ENCODE measurements at regions not wholly inside any gene's neighbourhood (a gene's known extent, or its start where the extent isn't known, plus 50 kb on each side); places are given as distances from the start of the nearest gene placed in this dataset.

DNA sequence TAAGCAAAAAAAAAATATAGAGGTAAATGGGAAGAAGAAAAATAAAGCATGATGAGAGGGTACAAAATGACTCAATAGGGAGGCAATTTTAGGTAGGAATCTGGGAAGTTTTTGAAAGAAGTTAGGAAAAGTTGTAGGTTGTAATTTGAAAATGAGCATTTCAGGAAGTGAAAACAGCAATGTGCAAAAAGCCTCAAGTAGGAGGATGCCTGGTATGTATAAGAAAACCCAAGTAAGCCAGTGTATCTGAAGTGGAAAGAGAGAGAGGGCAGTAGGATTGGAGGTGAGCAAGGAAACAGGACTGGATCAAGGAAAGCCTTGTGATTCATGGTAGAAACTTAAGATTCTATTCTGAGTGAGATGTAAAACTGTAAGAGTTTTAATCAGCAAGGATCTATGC lies 121.6 kb upstream of the SPRY2 start:
- H3K27me3 ChIP-seq (ENCODE audit: control insufficient read depth, insufficient read depth, low read length), result no peaks in the 10 kb centered on the region
- no peak for DNase-seq
- H3K4me1 ChIP-seq (ENCODE audit: control insufficient read depth in 2 of 3, insufficient read depth in 2 of 3, low read depth in 1 of 3, low read length in 3 of 3), result no peaks in the 10 kb centered on the region
- no peak for TF ChIP-seq CTCF (IDR thresholded peaks at IDR 0.05; ENCODE audit: borderline replicate concordance, extremely low read depth, insufficient read depth)
- intact Hi-C loops (cut with DNase I), result no loop called here
- no peak overlapping the region for H3K4me3 ChIP-seq (ENCODE audit: low read length in 3 of 3)
- no peak for FAIRE-seq
- H3K27ac ChIP-seq (ENCODE audit: low read depth in 2 of 2, low read length in 2 of 2), result no peak overlapping the region
- no peaks in the 10 kb centered on the region for H3K36me3 ChIP-seq (ENCODE audit: control insufficient read depth in 2 of 3, insufficient read depth in 3 of 3, low read length in 3 of 3)
- no peaks in the 10 kb centered on the region for H3K9me3 ChIP-seq (ENCODE audit: control insufficient read depth in 2 of 3, insufficient read depth in 1 of 3, low read length in 3 of 3)
- no peak overlapping the region for H3K9ac ChIP-seq (ENCODE audit: low read length in 3 of 3)

DNA sequence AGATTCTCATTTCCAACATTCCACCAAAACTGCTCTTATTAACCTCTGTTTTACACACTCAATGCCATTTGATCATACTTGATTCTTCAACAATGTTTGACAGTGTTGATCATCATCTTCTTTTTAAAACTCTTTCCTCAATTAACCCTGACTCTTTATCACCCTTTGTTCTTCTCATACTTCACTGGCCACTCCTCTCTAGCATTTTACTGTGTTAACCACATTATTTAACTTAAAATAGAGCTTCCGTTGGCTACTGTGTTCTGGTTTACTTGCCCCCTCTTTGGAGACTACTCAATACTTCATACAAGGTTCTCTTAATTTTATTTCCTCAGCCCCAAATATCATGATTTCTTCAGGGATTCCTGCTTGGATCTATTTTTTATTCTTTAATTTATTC lies 121.1 kb upstream of the SPRY2 start:
- H3K4me3 ChIP-seq (ENCODE audit: low read length in 3 of 3), result no peak overlapping the region
- H3K4me1 ChIP-seq (ENCODE audit: control insufficient read depth in 2 of 3, insufficient read depth in 2 of 3, low read depth in 1 of 3, low read length in 3 of 3), result no peaks in the 10 kb centered on the region
- intact Hi-C loops (cut with DNase I), result no loop called here
- no peaks in the 10 kb centered on the region for H3K36me3 ChIP-seq (ENCODE audit: control insufficient read depth in 2 of 3, insufficient read depth in 3 of 3, low read length in 3 of 3)
- H3K9ac ChIP-seq (ENCODE audit: low read length in 3 of 3), result no peak overlapping the region
- H3K27me3 ChIP-seq (ENCODE audit: control insufficient read depth, insufficient read depth, low read length), result no peaks in the 10 kb centered on the region
- no peak for TF ChIP-seq CTCF (IDR thresholded peaks at IDR 0.05; ENCODE audit: borderline replicate concordance, extremely low read depth, insufficient read depth)
- DNase-seq, result no peak
- H3K9me3 ChIP-seq (ENCODE audit: control insufficient read depth in 2 of 3, insufficient read depth in 1 of 3, low read length in 3 of 3), result no peaks in the 10 kb centered on the region
- no peak overlapping the region for H3K27ac ChIP-seq (ENCODE audit: low read depth in 2 of 2, low read length in 2 of 2)
- no peak for FAIRE-seq

- Histone ChIP-seq H3K9ac (ENCODE audit: low read length in 3 of 3) (no peak overlapping the region), H3K4me1 (ENCODE audit: control insufficient read depth in 2 of 3, insufficient read depth in 2 of 3, low read depth in 1 of 3, low read length in 3 of 3) (no peaks in the 10 kb centered on the region), H3K4me3 (ENCODE audit: low read length in 3 of 3) (no peak overlapping the region), H3K27ac (ENCODE audit: low read depth in 2 of 2, low read length in 2 of 2) (no peak overlapping the region), H3K27me3 (ENCODE audit: control insufficient read depth, insufficient read depth, low read length) (no peaks in the 10 kb centered on the region), H3K36me3 (ENCODE audit: control insufficient read depth in 2 of 3, insufficient read depth in 3 of 3, low read length in 3 of 3) (no peaks in the 10 kb centered on the region), H3K9me3 (ENCODE audit: control insufficient read depth in 2 of 3, insufficient read depth in 1 of 3, low read length in 3 of 3) (no peaks in the 10 kb centered on the region)
- FAIRE-seq, result no peak
- no peak for TF ChIP-seq CTCF (IDR thresholded peaks at IDR 0.05; ENCODE audit: borderline replicate concordance, extremely low read depth, insufficient read depth)
- DNase-seq, result no peak
- intact Hi-C loops (cut with DNase I), result no loop called here
Measured at GRCh38 chr13:80458543-80458942, 117.6 kb upstream of the SPRY2 start.

DNA sequence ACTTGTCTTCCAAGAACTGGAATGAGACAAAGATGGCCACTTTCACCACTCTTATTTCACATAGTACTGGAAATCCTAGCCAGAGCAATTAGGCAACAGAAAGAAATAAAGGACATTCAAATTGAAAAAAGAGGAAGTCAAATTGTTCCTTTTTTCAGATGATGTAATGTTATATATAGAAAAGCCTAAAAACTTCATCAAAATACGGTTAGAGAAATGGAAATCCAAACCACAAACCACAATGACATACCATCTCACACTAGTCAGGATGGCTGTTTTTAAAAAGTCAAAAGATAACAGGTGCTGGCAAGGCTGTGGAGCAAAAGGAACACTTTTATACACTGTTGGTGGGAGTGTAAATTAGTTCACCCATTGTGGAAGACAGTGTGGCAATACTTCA lies 113.3 kb upstream of the SPRY2 start:
- Histone ChIP-seq H3K9ac (ENCODE audit: low read length in 3 of 3) (no peak overlapping the region), H3K4me1 (ENCODE audit: control insufficient read depth in 2 of 3, insufficient read depth in 2 of 3, low read depth in 1 of 3, low read length in 3 of 3) (no peaks in the 10 kb centered on the region), H3K36me3 (ENCODE audit: control insufficient read depth in 2 of 3, insufficient read depth in 3 of 3, low read length in 3 of 3) (no peaks in the 10 kb centered on the region), H3K27me3 (ENCODE audit: control insufficient read depth, insufficient read depth, low read length) (no peaks in the 10 kb centered on the region), H3K27ac (ENCODE audit: low read depth in 2 of 2, low read length in 2 of 2) (no peak overlapping the region), H3K9me3 (ENCODE audit: control insufficient read depth in 2 of 3, insufficient read depth in 1 of 3, low read length in 3 of 3) (no peaks in the 10 kb centered on the region), H3K4me3 (ENCODE audit: low read length in 3 of 3) (no peak overlapping the region)
- no peak for FAIRE-seq
- no peak for DNase-seq
- TF ChIP-seq CTCF (IDR thresholded peaks at IDR 0.05; ENCODE audit: borderline replicate concordance, extremely low read depth, insufficient read depth), result no peak
- intact Hi-C loops (cut with DNase I), result no loop called here
